SKM-1 treated with dmso at 0.1 percent for 144 hours (cell line): ENCODE measurements at regions not wholly inside any gene's neighbourhood (a gene's known extent, or its start where the extent isn't known, plus 50 kb on each side); places are given as distances from the start of the nearest gene placed in this dataset.
"Not testable (repeated sequence)": the region's sequence is repeated elsewhere in the genome, so short reads cannot be mapped to it uniquely, and the experiment has no call there.

Experiments used
- DNase-seq: peaks from one replicate; lab custom pipeline; 2025; ENCODE audit not compliant: unreplicated experiment; lab: John Stamatoyannopoulos, UW

- DNase-seq = no peak
These were observed 464.8 kb downstream of the CBLN4 start for GRCh38 chr20:55540486-55540885.

- no peak for DNase-seq
These were observed 465.3 kb downstream of the CBLN4 start for GRCh38 chr20:55540013-55540412.

GRCh38 chr20:55538261-55538908 is 466.9 kb downstream of the CBLN4 start:
- DNase-seq = no peak

- no peak for DNase-seq
These were observed 470.0 kb downstream of the CBLN4 start for GRCh38 chr20:55535366-55535765.

- DNase-seq = no peak
These were observed 471.7 kb downstream of the CBLN4 start for GRCh38 chr20:55533632-55534031.

GRCh38 chr20:55530763-55531162 is 474.6 kb downstream of the CBLN4 start:
- no peak for DNase-seq

GRCh38 chr20:55528482-55528881 is 476.8 kb downstream of the CBLN4 start:
- DNase-seq = no peak

GRCh38 chr20:55522296-55522815 is 483.0 kb downstream of the CBLN4 start:
- DNase-seq = no peak

- not testable (repeated sequence) for DNase-seq
These were observed 487.7 kb downstream of the CBLN4 start for GRCh38 chr20:55517584-55517983.

- DNase-seq = no peak
These were observed 489.5 kb downstream of the CBLN4 start for GRCh38 chr20:55515832-55516231.

- no peak for DNase-seq
These were observed 490.8 kb downstream of the CBLN4 start for GRCh38 chr20:55514531-55514930.

- DNase-seq = no peak
These were observed 491.4 kb downstream of the CBLN4 start for GRCh38 chr20:55513954-55514353.

- DNase-seq = no peak
These were observed 505.2 kb downstream of the CBLN4 start for GRCh38 chr20:55500130-55500529.

- DNase-seq = no peak
These were observed 516.7 kb downstream of the CBLN4 start for GRCh38 chr20:55488593-55488992.

GRCh38 chr20:55478724-55479450 is 526.4 kb downstream of the CBLN4 start:
- no peak for DNase-seq

GRCh38 chr20:55472704-55473103 is 532.6 kb downstream of the CBLN4 start:
- DNase-seq = no peak

GRCh38 chr20:55471052-55472006 is 534.0 kb downstream of the CBLN4 start:
- DNase-seq = no peak

- no peak for DNase-seq
These were observed 536.2 kb downstream of the CBLN4 start for GRCh38 chr20:55469074-55469473.

- DNase-seq = no peak
These were observed 543.8 kb downstream of the CBLN4 start for GRCh38 chr20:55461519-55461918.

GRCh38 chr20:55456316-55456940 is 548.9 kb downstream of the CBLN4 start:
- no peak for DNase-seq

GRCh38 chr20:55449091-55449490 is 556.2 kb downstream of the CBLN4 start:
- DNase-seq = no peak
